Keratinocyte (primary cell): ENCODE measurements at regions not wholly inside any gene's neighbourhood (a gene's known extent, or its start where the extent isn't known, plus 50 kb on each side); places are given as distances from the start of the nearest gene placed in this dataset.

Experiments used
- DNase-seq: peaks from one replicate; pipeline ENCODE4 v3.0.0-alpha.2; 2011; ENCODE audit warnings: low read depth, missing footprints, low spot score
- FAIRE-seq: peaks from 2 replicates; lab custom pipeline; 2011; peaks lifted over from hg19 to GRCh38; lab: Jason Lieb, UNC
- H2AFZ ChIP-seq: 2 replicates; pipeline ENCODE4 v1.6.0; 2012; ENCODE audit warnings: low read length, control low read depth, inconsistent platforms; ENCODE audit not compliant: control insufficient read depth
- H3K27ac ChIP-seq: 2 replicates; pipeline ENCODE4 v1.5.1; 2011; ENCODE audit warnings: low read length; ENCODE audit not compliant: control insufficient read depth, insufficient read depth
- H3K27me3 ChIP-seq: 3 replicates; pipeline ENCODE4 v1.6.0; 2011; ENCODE audit warnings: low read length; ENCODE audit not compliant: control insufficient read depth, insufficient read depth; ENCODE audit errors: extremely low read depth
- H3K36me3 ChIP-seq, 2 experiments: 2 replicates in 1 of 2; 3 replicates in 1 of 2; pipeline ENCODE4 v1.5.1; 2011; ENCODE audit warnings: low read length in 2 of 2, mild to moderate bottlenecking in 1 of 2; ENCODE audit not compliant: control insufficient read depth in 2 of 2, insufficient read depth in 2 of 2; ENCODE audit errors: extremely low read depth in 1 of 2
- H3K4me1 ChIP-seq: 3 replicates; pipeline ENCODE4 v1.5.1; 2011; ENCODE audit warnings: low read length; ENCODE audit not compliant: control insufficient read depth, insufficient read depth; ENCODE audit errors: extremely low read depth
- H3K4me2 ChIP-seq: 3 replicates; pipeline ENCODE4 v1.6.0; 2011; ENCODE audit warnings: low read depth, low read length; ENCODE audit not compliant: control insufficient read depth, insufficient read depth; ENCODE audit errors: extremely low read depth
- H3K4me3 ChIP-seq, 3 experiments: fragments of 200-600 bp in 1 of 3; sonication (generic) in 1 of 3; 2 replicates in 2 of 3; 3 replicates in 1 of 3; pipeline ENCODE4 v1.5.1; 2011 to 2016; ENCODE audit warnings: low read length in 3 of 3, mild to moderate bottlenecking in 3 of 3, control low read depth in 2 of 3, inconsistent platforms in 1 of 3, low read depth in 1 of 3, mixed read lengths in 1 of 3, mixed run types in 1 of 3, moderate library complexity in 1 of 3; ENCODE audit not compliant: control insufficient read depth in 2 of 3, insufficient read depth in 2 of 3; ENCODE audit errors: extremely low read depth in 1 of 3
- H3K79me2 ChIP-seq: 2 replicates; pipeline ENCODE4 v1.6.0; 2012; ENCODE audit warnings: low read length; ENCODE audit not compliant: control insufficient read depth, insufficient read depth
- H3K9ac ChIP-seq: 3 replicates; pipeline ENCODE4 v1.6.0; 2011; ENCODE audit warnings: low read length; ENCODE audit not compliant: control insufficient read depth, insufficient read depth; ENCODE audit errors: extremely low read depth
- H3K9me1 ChIP-seq: 3 replicates; pipeline ENCODE4 v1.6.0; 2011; ENCODE audit warnings: low read length; ENCODE audit not compliant: control insufficient read depth, insufficient read depth; ENCODE audit errors: extremely low read depth
- H3K9me3 ChIP-seq: 2 replicates; pipeline ENCODE4 v1.5.1; 2012; ENCODE audit warnings: low read depth, low read length; ENCODE audit not compliant: control insufficient read depth
- H4K20me1 ChIP-seq: 3 replicates; pipeline ENCODE4 v1.6.0; 2011; ENCODE audit warnings: low read length; ENCODE audit not compliant: control insufficient read depth, insufficient read depth; ENCODE audit errors: extremely low read depth
- CTCF ChIP-seq, 3 experiments: IDR thresholded peaks in 1 of 3; conservative IDR thresholded peaks in 1 of 3; optimal IDR thresholded peaks in 1 of 3; 2 replicates in 2 of 3; 3 replicates in 1 of 3; pipeline versions ENCODE3 to v1.5.1; 2011; ENCODE audit warnings: low read length in 3 of 3, mild to moderate bottlenecking in 3 of 3, moderate library complexity in 2 of 3, control low read depth in 1 of 3, inconsistent platforms in 1 of 3; ENCODE audit not compliant: insufficient read depth in 2 of 3; ENCODE audit errors: extremely low read depth in 1 of 3
- EZH2 ChIP-seq: IDR thresholded peaks from one replicate; pipeline ENCODE4 v1.6.1; 2012; ENCODE audit warnings: inconsistent platforms, mild to moderate bottlenecking, low read length, moderate library complexity
- dilution Hi-C: fragments of 300-500 bp; cut with MboI; formaldehyde crosslinking; loops from one replicate; pipeline ENCODE4 v1.7.0; 2020; ENCODE audit warnings: low sequenced_read_pairs; ENCODE audit not compliant: extremely low pct_ligation_motif_present

GRCh38 chr1:240682859-240683242 lies 70.9 kb upstream of the GREM2 start:
- no peaks in the 10 kb centered on the region for H3K79me2 ChIP-seq
- TF ChIP-seq CTCF (optimal IDR thresholded peaks at IDR 0.05 in 1 of 3, IDR thresholded peaks at IDR 0.05 in 1 of 3, conservative IDR thresholded peaks at IDR 0.05 in 1 of 3; ENCODE audit: extremely low read depth in 1 of 3, insufficient read depth in 2 of 3, low read length in 3 of 3): no peak
- no peak for TF ChIP-seq EZH2
- dilution Hi-C loops: no loop called here
- H3K9me3 ChIP-seq: no peaks in the 10 kb centered on the region
- H3K36me3 ChIP-seq: no peaks in the 10 kb centered on the region
- H4K20me1 ChIP-seq: no peaks in the 10 kb centered on the region
- no peaks in the 10 kb centered on the region for H3K9me1 ChIP-seq
- no peak for FAIRE-seq
- no peak overlapping the region for H3K4me3 ChIP-seq
- H3K4me2 ChIP-seq: no peak overlapping the region
- no peak overlapping the region for H3K9ac ChIP-seq
- no peak for DNase-seq
- H3K27ac ChIP-seq: no peak overlapping the region
- no peaks in the 10 kb centered on the region for H3K4me1 ChIP-seq
- no peak overlapping the region for H2AFZ ChIP-seq
- no peaks in the 10 kb centered on the region for H3K27me3 ChIP-seq

GRCh38 chr1:240682166-240682858 lies 70.4 kb upstream of the GREM2 start:
- Histone ChIP-seq H3K27ac (no peak overlapping the region), H3K4me3 (no peak overlapping the region), H3K27me3 (no peaks in the 10 kb centered on the region), H3K9ac (no peak overlapping the region), H3K36me3 (no peaks in the 10 kb centered on the region), H3K9me3 (no peaks in the 10 kb centered on the region), H3K9me1 (no peaks in the 10 kb centered on the region), H4K20me1 (no peaks in the 10 kb centered on the region), H3K4me2 (no peak overlapping the region), H2AFZ (no peak overlapping the region), H3K79me2 (no peaks in the 10 kb centered on the region), H3K4me1 (no peaks in the 10 kb centered on the region)
- dilution Hi-C loops: no loop called here
- TF ChIP-seq CTCF (optimal IDR thresholded peaks at IDR 0.05 in 1 of 3, IDR thresholded peaks at IDR 0.05 in 1 of 3, conservative IDR thresholded peaks at IDR 0.05 in 1 of 3; ENCODE audit: extremely low read depth in 1 of 3, insufficient read depth in 2 of 3, low read length in 3 of 3) (no peak), EZH2 (no peak)
- DNase-seq (no peak), FAIRE-seq (no peak)
